ENCODE measurements at regions not wholly inside any gene's neighbourhood (a gene's known extent, or its start where the extent isn't known, plus 50 kb on each side); places are given as distances from the start of the nearest gene placed in this dataset.
"Not testable (repeated sequence)": the region's sequence is repeated elsewhere in the genome, so short reads cannot be mapped to it uniquely, and the experiment has no call there.

GRCh38 chr11:42819126-42819525 is 492.7 kb upstream of the API5 start:
- H3K36me3 ChIP-seq: no peaks in the 10 kb centered on the region
- H3K4me3 ChIP-seq: no peak overlapping the region
- H3K4me1 ChIP-seq (ENCODE audit: low read depth): no peaks in the 10 kb centered on the region
- no peak for TF ChIP-seq CTCF (IDR thresholded peaks at IDR 0.05; ENCODE audit: low read depth, low read length)
- H3K9me3 ChIP-seq (ENCODE audit: low read depth): no peaks in the 10 kb centered on the region
- no peak overlapping the region for H3K27ac ChIP-seq
- DNase-seq (ENCODE audit: low read depth in 1 of 2, low spot score in 1 of 2): no peak
- H3K27me3 ChIP-seq: no peaks in the 10 kb centered on the region

GRCh38 chr11:42822188-42822587 is 489.6 kb upstream of the API5 start:
- H3K4me1 ChIP-seq (ENCODE audit: low read depth); DNase-seq (ENCODE audit: low read depth in 1 of 2, low spot score in 1 of 2); H3K27me3 ChIP-seq; H3K9me3 ChIP-seq (ENCODE audit: low read depth); H3K27ac ChIP-seq; H3K4me3 ChIP-seq; H3K36me3 ChIP-seq: not testable (repeated sequence)

- no peaks in the 10 kb centered on the region for H3K4me1 ChIP-seq (ENCODE audit: low read depth)
- TF ChIP-seq CTCF (IDR thresholded peaks at IDR 0.05; ENCODE audit: low read depth, low read length): no peak
- H3K27ac ChIP-seq: no peak overlapping the region
- H3K36me3 ChIP-seq: no peaks in the 10 kb centered on the region
- no peaks in the 10 kb centered on the region for H3K27me3 ChIP-seq
- no peaks in the 10 kb centered on the region for H3K9me3 ChIP-seq (ENCODE audit: low read depth)
- DNase-seq (ENCODE audit: low read depth in 1 of 2, low spot score in 1 of 2): no peak
- no peak overlapping the region for H3K4me3 ChIP-seq
Measured at GRCh38 chr11:42823546-42823945, 488.2 kb upstream of the API5 start.

GRCh38 chr11:42824067-42824466 is 487.7 kb upstream of the API5 start:
- H3K27ac ChIP-seq: no peak overlapping the region
- H3K27me3 ChIP-seq: no peaks in the 10 kb centered on the region
- H3K36me3 ChIP-seq: no peaks in the 10 kb centered on the region
- no peak for DNase-seq (ENCODE audit: low read depth in 1 of 2, low spot score in 1 of 2)
- H3K9me3 ChIP-seq (ENCODE audit: low read depth): no peaks in the 10 kb centered on the region
- H3K4me1 ChIP-seq (ENCODE audit: low read depth): no peaks in the 10 kb centered on the region
- no peak for TF ChIP-seq CTCF (IDR thresholded peaks at IDR 0.05; ENCODE audit: low read depth, low read length)
- no peak overlapping the region for H3K4me3 ChIP-seq

GRCh38 chr11:42825598-42825997 is 486.2 kb upstream of the API5 start:
- Histone ChIP-seq H3K27me3 (no peaks in the 10 kb centered on the region), H3K36me3 (no peaks in the 10 kb centered on the region), H3K9me3 (ENCODE audit: low read depth) (no peaks in the 10 kb centered on the region), H3K4me3 (no peak overlapping the region), H3K4me1 (ENCODE audit: low read depth) (no peaks in the 10 kb centered on the region), H3K27ac (no peak overlapping the region)
- no peak for DNase-seq (ENCODE audit: low read depth in 1 of 2, low spot score in 1 of 2)
- TF ChIP-seq CTCF (IDR thresholded peaks at IDR 0.05; ENCODE audit: low read depth, low read length): no peak

- Histone ChIP-seq H3K4me1 (ENCODE audit: low read depth) (no peaks in the 10 kb centered on the region), H3K4me3 (no peak overlapping the region), H3K9me3 (ENCODE audit: low read depth) (no peaks in the 10 kb centered on the region), H3K36me3 (no peaks in the 10 kb centered on the region), H3K27ac (no peak overlapping the region), H3K27me3 (no peaks in the 10 kb centered on the region)
- no peak for DNase-seq (ENCODE audit: low read depth in 1 of 2, low spot score in 1 of 2)
- no peak for TF ChIP-seq CTCF (IDR thresholded peaks at IDR 0.05; ENCODE audit: low read depth, low read length)
Measured at GRCh38 chr11:42827845-42828244, 484.0 kb upstream of the API5 start.

Measured in cardiac muscle cell (in vitro differentiated cells and primary cell).